Kidney (tissue), 13 donors: ENCODE measurements at regions not wholly inside any gene's neighbourhood (a gene's known extent, or its start where the extent isn't known, plus 50 kb on each side); places are given as distances from the start of the nearest gene placed in this dataset.

Source experiments
- DNase-seq, 5 donors: peaks; one replicate each; pipeline ENCODE4 v3.0.0-alpha.2; 2013 to 2020
- FAIRE-seq: peaks from 2 replicates; lab custom pipeline; 2012; peaks lifted over from hg19 to GRCh38; lab: Jason Lieb, UNC
- H3K27ac ChIP-seq, 2 donors: one replicate each; pipeline ENCODE4 v1.7.0; 2013; ENCODE audit warnings: low read depth in 2 of 2, low read length in 2 of 2, inconsistent platforms in 1 of 2
- H3K27me3 ChIP-seq: one replicate; pipeline ENCODE4 v1.7.1; 2013; ENCODE audit warnings: low read length, inconsistent platforms; ENCODE audit not compliant: control insufficient read depth, insufficient read depth
- H3K36me3 ChIP-seq, 3 donors: one replicate each; pipeline versions ENCODE4 v1.7.0 to v1.7.1; 2013; ENCODE audit warnings: low read length in 3 of 3, control low read depth in 1 of 3, inconsistent platforms in 1 of 3; ENCODE audit not compliant: insufficient read depth in 3 of 3, control insufficient read depth in 2 of 3
- H3K4me1 ChIP-seq, 3 donors: one replicate each; pipeline versions ENCODE4 v1.7.0 to v1.7.1; 2013; ENCODE audit warnings: low read length in 3 of 3, inconsistent platforms in 1 of 3, low read depth in 1 of 3; ENCODE audit not compliant: control insufficient read depth in 2 of 3, insufficient read depth in 2 of 3
- H3K4me3 ChIP-seq, 3 donors: one replicate each; pipeline versions ENCODE4 v1.7.0 to v1.8.1; 2013; ENCODE audit warnings: low read length in 3 of 3, control low read depth in 1 of 3, inconsistent platforms in 1 of 3
- H3K9ac ChIP-seq, 3 donors: one replicate each; pipeline versions ENCODE4 v1.7.0 to v1.7.1; 2013; ENCODE audit warnings: low read length in 3 of 3, control low read depth in 1 of 3, inconsistent platforms in 1 of 3
- H3K9me3 ChIP-seq, 3 donors: one replicate each; pipeline versions ENCODE4 v1.7.0 to v1.7.1; 2013; ENCODE audit warnings: low read length in 3 of 3, control low read depth in 1 of 3, inconsistent platforms in 1 of 3; ENCODE audit not compliant: control insufficient read depth in 2 of 3, insufficient read depth in 1 of 3
- intact Hi-C: fragments of 100-400 bp; cut with DNase I; formaldehyde crosslinking; loops from one replicate; pipeline ENCODE4 v1.11.1; 2022
- TF ChIP-seq, protein P1 (sequence below): IDR thresholded peaks from 3 replicates; pipeline ENCODE4 v1.5.1; 2012; ENCODE audit warnings: mild to moderate bottlenecking, moderate library complexity, borderline replicate concordance; ENCODE audit not compliant: insufficient read depth; ENCODE audit errors: extremely low read depth
- donor health status: control.
- donor health status: control.
- donor health status: control.
- donor health status: control.
- donor health status: control.
- donor health status: DM: yes; HTN: yes; CAD: no.
- donor health status: Normal renal cell carcinoma (clear cell type).

DNA sequence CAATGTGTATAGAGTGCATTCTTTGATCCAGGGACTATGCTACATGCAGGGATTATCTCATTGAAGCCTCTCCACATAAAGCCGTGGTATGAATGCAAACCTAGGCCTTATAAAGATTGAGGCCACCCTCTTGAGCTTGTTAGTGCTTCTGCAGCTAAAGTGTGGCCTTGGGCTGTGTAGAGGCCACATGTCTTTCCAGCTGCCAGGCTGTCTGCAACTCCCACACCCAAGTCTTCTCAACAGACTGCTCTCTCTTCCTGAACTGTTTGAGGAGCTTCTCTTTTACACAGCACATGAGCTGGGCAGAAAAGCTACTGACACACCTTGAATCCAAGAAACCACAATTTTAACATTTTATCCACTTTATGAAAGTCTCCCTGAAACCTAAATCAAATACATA lies 119.2 kb upstream of the MEX3C start:
- Histone ChIP-seq H3K36me3 (no peaks in the 10 kb centered on the region), H3K27ac (no peak overlapping the region), H3K27me3 (no peaks in the 10 kb centered on the region), H3K4me3 (no peak overlapping the region), H3K9ac (no peak overlapping the region), H3K9me3 (no peaks in the 10 kb centered on the region), H3K4me1 (no peaks in the 10 kb centered on the region)
- no peak for DNase-seq
- intact Hi-C loops: no loop called here
- TF ChIP-seq, protein P1, sequence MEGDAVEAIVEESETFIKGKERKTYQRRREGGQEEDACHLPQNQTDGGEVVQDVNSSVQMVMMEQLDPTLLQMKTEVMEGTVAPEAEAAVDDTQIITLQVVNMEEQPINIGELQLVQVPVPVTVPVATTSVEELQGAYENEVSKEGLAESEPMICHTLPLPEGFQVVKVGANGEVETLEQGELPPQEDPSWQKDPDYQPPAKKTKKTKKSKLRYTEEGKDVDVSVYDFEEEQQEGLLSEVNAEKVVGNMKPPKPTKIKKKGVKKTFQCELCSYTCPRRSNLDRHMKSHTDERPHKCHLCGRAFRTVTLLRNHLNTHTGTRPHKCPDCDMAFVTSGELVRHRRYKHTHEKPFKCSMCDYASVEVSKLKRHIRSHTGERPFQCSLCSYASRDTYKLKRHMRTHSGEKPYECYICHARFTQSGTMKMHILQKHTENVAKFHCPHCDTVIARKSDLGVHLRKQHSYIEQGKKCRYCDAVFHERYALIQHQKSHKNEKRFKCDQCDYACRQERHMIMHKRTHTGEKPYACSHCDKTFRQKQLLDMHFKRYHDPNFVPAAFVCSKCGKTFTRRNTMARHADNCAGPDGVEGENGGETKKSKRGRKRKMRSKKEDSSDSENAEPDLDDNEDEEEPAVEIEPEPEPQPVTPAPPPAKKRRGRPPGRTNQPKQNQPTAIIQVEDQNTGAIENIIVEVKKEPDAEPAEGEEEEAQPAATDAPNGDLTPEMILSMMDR: no peak
- FAIRE-seq: no peak

DNA sequence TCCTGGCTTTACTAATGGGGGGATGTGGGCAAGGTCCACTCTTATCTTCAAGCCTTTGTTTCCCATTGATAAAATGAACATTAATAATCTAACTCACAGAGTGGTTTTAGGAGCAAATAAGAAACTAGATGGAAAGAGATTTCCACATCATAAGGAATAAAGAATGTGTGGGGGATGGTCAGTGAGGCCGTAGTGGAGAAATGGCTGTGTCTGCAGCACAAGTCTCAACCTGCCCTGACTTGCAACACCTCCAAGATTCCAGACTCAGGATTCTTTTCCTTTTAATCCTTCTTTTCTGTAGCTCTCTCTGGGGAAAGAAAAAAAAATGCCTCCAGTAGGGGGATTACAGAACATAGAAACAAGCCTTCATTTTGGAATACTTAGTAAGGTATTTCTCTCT lies 124.2 kb upstream of the MEX3C start:
- intact Hi-C loops: no loop called here
- FAIRE-seq: no peak
- Histone ChIP-seq H3K4me1 (no peaks in the 10 kb centered on the region), H3K4me3 (no peak overlapping the region), H3K36me3 (no peaks in the 10 kb centered on the region), H3K27me3 (no peaks in the 10 kb centered on the region), H3K9ac (no peak overlapping the region), H3K9me3 (no peaks in the 10 kb centered on the region), H3K27ac (no peak overlapping the region)
- TF ChIP-seq, protein P1: no peak
- DNase-seq: peak in 1 of 5 donors; percentile 15

DNA sequence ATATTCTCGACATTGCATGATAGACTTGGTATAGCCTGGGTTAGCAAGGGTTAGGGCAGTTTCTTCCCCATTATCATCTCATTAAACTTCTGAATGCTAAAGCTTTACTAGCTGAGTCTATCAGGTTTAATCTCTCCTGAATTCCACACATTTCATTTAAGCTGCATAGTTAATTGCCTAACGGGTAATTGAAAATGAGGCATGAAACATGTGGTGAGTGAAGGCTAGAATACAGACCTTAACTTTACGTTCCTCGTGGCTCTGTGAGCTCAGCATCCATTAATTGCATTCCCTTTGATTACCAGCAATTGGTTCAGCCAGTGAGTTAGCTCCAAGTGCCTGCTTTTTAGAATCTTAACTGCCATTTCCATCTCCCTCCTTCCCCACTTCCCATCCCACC lies 126.5 kb upstream of the MEX3C start:
- H3K4me1 ChIP-seq: no peaks in the 10 kb centered on the region
- no peak for FAIRE-seq
- TF ChIP-seq, protein P1: no peak
- no peak overlapping the region for H3K27ac ChIP-seq
- H3K36me3 ChIP-seq: no peaks in the 10 kb centered on the region
- intact Hi-C loops: no loop called here
- H3K4me3 ChIP-seq: no peak overlapping the region
- DNase-seq: peak in 1 of 5 donors; percentile 23
- no peaks in the 10 kb centered on the region for H3K9me3 ChIP-seq
- H3K27me3 ChIP-seq: no peaks in the 10 kb centered on the region
- H3K9ac ChIP-seq: no peak overlapping the region

DNA sequence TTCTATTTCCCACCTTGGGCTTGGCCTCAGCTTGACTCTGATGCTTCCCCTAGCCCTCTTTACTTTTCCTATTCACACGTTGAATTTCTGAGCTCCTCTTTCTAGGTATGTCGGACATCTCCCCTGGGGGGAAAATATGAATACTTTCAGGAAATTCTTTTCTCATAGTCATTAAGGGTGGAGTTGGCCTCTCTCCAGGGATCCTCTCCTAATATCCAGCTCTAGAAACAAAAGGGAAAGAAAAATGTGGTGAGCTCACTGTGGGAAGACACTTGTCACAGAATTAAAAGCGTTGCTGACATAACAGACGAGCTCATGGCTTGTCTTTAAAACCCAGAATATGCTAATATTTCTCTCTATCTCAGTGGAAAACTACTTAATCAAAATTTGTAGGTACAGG lies 132.7 kb upstream of the MEX3C start:
- FAIRE-seq: no peak

More for the DNA sequence above, 132.7 kb upstream of the MEX3C start:
- no peak overlapping the region for H3K4me3 ChIP-seq
- TF ChIP-seq, protein P1: no peak
- no peaks in the 10 kb centered on the region for H3K9me3 ChIP-seq
- H3K4me1 ChIP-seq: no peaks in the 10 kb centered on the region
- DNase-seq: no peak
- H3K36me3 ChIP-seq: no peaks in the 10 kb centered on the region
- intact Hi-C loops: no loop called here
- H3K27me3 ChIP-seq: no peaks in the 10 kb centered on the region
- no peak overlapping the region for H3K27ac ChIP-seq
- H3K9ac ChIP-seq: no peak overlapping the region
